ENCODE measurements at regions not wholly inside any gene's neighbourhood (a gene's known extent, or its start where the extent isn't known, plus 50 kb on each side); places are given as distances from the start of the nearest gene placed in this dataset.

DNA sequence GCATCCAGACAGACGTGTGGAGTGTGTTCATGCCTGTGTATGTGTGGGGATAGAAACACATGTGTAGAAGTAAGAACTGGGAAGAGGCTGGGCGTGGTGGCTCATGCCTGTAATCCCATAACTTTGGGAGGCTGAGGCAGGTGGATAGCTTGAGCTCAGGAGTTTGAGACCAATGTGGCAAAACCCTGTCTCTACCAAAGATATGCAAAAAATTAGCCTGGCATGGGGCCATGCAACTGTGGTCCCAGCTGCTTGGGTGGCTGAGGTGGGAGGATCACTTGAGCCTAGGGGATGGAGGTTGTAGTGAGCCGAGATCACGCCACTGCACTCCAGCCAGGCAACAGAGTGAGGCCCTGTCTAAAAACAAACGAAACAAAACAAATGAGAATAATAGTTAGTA lies 1166.6 kb downstream of the TBC1D22A start:
- no peaks in the 10 kb centered on the region for H4K20me1 ChIP-seq (ENCODE audit: control insufficient read depth, insufficient read depth, low read depth, low read length)
- H3K4me1 ChIP-seq (ENCODE audit: control insufficient read depth, low read length): peaks cover 57% of the 10 kb centered on the region
- peak overlapping the region; percentile 73 for H3K4me2 ChIP-seq (ENCODE audit: low read length)
- H3K79me2 ChIP-seq (ENCODE audit: control insufficient read depth, low read length): no peaks in the 10 kb centered on the region
- H3K27me3 ChIP-seq (ENCODE audit: control insufficient read depth, low read length): no peaks in the 10 kb centered on the region
- TF ChIP-seq, protein P1, sequence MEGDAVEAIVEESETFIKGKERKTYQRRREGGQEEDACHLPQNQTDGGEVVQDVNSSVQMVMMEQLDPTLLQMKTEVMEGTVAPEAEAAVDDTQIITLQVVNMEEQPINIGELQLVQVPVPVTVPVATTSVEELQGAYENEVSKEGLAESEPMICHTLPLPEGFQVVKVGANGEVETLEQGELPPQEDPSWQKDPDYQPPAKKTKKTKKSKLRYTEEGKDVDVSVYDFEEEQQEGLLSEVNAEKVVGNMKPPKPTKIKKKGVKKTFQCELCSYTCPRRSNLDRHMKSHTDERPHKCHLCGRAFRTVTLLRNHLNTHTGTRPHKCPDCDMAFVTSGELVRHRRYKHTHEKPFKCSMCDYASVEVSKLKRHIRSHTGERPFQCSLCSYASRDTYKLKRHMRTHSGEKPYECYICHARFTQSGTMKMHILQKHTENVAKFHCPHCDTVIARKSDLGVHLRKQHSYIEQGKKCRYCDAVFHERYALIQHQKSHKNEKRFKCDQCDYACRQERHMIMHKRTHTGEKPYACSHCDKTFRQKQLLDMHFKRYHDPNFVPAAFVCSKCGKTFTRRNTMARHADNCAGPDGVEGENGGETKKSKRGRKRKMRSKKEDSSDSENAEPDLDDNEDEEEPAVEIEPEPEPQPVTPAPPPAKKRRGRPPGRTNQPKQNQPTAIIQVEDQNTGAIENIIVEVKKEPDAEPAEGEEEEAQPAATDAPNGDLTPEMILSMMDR (IDR thresholded peaks at IDR 0.05; ENCODE audit: low read depth, low read length, poor library complexity, severe bottlenecking): no peak
- TF ChIP-seq EZH2phosphoT487 (IDR thresholded peaks at IDR 0.05; ENCODE audit: borderline replicate concordance, low read length): no peak
- peak overlapping the region; percentile 98 for H3K27ac ChIP-seq (ENCODE audit: low read depth, low read length)
- H3K4me3 ChIP-seq (ENCODE audit: low read length): peak overlapping the region; percentile 53
- H3K9me2 ChIP-seq (replicated peaks; ENCODE audit: control insufficient read depth, low read length): no peaks in the 10 kb centered on the region
- no peaks in the 10 kb centered on the region for H3K36me3 ChIP-seq (ENCODE audit: control insufficient read depth, low read length)
- peaks cover 4% of the 10 kb centered on the region; the same call in 1 of the 2 replicates for H3K9me3 ChIP-seq (ENCODE audit: control insufficient read depth, insufficient read depth, low read length)
- H3F3A ChIP-seq (ENCODE audit: control insufficient read depth, insufficient read depth): peaks cover 22% of the 10 kb centered on the region

DNA sequence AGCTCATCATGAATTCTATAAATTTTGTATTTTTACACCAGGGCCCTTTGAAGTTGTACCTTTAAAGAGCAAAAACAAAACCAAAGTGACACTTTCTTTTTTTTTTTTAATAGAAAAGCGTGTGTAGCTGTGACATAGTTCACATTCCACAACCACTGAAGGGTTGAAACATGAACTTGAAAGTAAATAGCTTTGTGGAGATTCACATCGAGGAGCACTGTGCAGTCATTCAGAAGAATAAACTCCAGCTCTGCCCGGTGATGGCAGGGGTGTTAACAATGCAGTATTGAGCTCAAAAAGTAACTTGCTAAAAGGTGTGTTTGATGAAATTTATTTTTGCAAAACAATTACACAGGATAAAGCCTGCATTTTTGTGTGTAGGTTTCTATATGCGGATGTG lies 1166.2 kb downstream of the TBC1D22A start:
- no peaks in the 10 kb centered on the region for H3K36me3 ChIP-seq (ENCODE audit: control insufficient read depth, low read length)
- peaks cover 4% of the 10 kb centered on the region; the same call in 1 of the 2 replicates for H3K9me3 ChIP-seq (ENCODE audit: control insufficient read depth, insufficient read depth, low read length)
- no peak for TF ChIP-seq EZH2phosphoT487 (IDR thresholded peaks at IDR 0.05; ENCODE audit: borderline replicate concordance, low read length)
- peak overlapping the region; percentile 68 for H3K4me3 ChIP-seq (ENCODE audit: low read length)
- H3K79me2 ChIP-seq (ENCODE audit: control insufficient read depth, low read length): no peaks in the 10 kb centered on the region
- H3K4me2 ChIP-seq (ENCODE audit: low read length): peak overlapping the region; percentile 73
- H3K27ac ChIP-seq (ENCODE audit: low read depth, low read length): peak overlapping the region; percentile 98
- peaks cover 22% of the 10 kb centered on the region for H3F3A ChIP-seq (ENCODE audit: control insufficient read depth, insufficient read depth)
- no peaks in the 10 kb centered on the region for H4K20me1 ChIP-seq (ENCODE audit: control insufficient read depth, insufficient read depth, low read depth, low read length)
- H3K27me3 ChIP-seq (ENCODE audit: control insufficient read depth, low read length): no peaks in the 10 kb centered on the region
- H3K9me2 ChIP-seq (replicated peaks; ENCODE audit: control insufficient read depth, low read length): no peaks in the 10 kb centered on the region
- H3K4me1 ChIP-seq (ENCODE audit: control insufficient read depth, low read length): peaks cover 61% of the 10 kb centered on the region

DNA sequence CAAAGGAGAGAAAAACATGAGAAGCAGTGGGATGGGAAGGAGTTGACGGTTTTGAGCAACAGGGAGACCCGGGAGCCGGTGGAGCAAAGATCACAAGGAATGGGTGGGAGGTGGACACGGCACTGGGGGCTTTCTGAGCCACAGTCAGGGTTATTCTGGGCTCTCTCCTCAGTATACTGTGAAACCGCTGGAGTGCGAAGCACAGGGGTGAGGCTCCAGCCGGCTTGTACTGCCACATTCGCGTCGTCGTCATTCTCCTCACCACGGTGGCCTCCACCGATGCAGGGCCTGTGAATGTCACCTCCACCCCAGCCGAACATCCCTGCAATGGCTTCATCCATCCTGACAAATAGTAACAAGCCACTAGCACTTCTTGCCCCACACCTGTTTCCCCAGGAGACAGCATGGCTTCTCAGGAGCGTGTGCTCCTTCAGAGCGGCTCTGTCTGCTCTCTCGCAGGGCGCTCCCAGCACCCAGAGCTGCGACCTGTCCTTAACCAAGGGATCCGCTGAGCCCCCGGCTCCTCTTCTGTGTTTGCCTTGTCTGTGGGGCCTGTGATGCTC lies 1165.3 kb downstream of the TBC1D22A start:
- no peaks in the 10 kb centered on the region for H3K9me2 ChIP-seq (replicated peaks; ENCODE audit: control insufficient read depth, low read length)
- H3K4me2 ChIP-seq (ENCODE audit: low read length): peak overlapping the region; percentile 73
- H3K79me2 ChIP-seq (ENCODE audit: control insufficient read depth, low read length): no peaks in the 10 kb centered on the region
- no peaks in the 10 kb centered on the region for H4K20me1 ChIP-seq (ENCODE audit: control insufficient read depth, insufficient read depth, low read depth, low read length)
- H3K4me3 ChIP-seq (ENCODE audit: low read length): peak overlapping the region; percentile 68
- H3K4me1 ChIP-seq (ENCODE audit: control insufficient read depth, low read length): peaks cover 62% of the 10 kb centered on the region
- TF ChIP-seq, protein P1 (IDR thresholded peaks at IDR 0.05; ENCODE audit: low read depth, low read length, poor library complexity, severe bottlenecking): no peak
- no peak for TF ChIP-seq EZH2phosphoT487 (IDR thresholded peaks at IDR 0.05; ENCODE audit: borderline replicate concordance, low read length)
- H3K9me3 ChIP-seq (ENCODE audit: control insufficient read depth, insufficient read depth, low read length): peaks cover 4% of the 10 kb centered on the region; the same call in 1 of the 2 replicates
- no peaks in the 10 kb centered on the region for H3K36me3 ChIP-seq (ENCODE audit: control insufficient read depth, low read length)
- H3K27ac ChIP-seq (ENCODE audit: low read depth, low read length): peak overlapping the region; percentile 98
- H3F3A ChIP-seq (ENCODE audit: control insufficient read depth, insufficient read depth): peaks cover 22% of the 10 kb centered on the region
- no peaks in the 10 kb centered on the region for H3K27me3 ChIP-seq (ENCODE audit: control insufficient read depth, low read length)

DNA sequence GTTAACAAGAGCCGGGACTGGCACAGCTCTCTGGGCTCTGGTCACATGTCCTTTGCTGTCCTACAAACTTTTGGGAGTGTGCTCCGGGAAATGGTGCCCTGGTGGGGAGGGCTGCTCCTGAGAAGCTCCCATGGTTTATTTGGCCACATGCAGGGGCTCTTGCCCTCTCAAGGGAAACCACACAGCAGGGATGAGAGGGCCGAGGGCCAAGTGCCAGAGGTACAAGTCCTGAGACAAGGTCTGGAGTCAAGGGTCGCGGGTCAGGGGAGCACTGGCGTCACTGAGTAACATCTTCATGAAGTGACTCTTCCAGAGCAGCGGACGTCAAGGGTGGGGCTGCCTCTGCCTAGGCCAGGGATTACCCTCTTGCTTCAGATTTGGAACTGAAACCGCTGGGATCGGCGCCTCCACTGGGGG lies 1160.6 kb downstream of the TBC1D22A start:
- peaks cover 13% of the 10 kb centered on the region for H3F3A ChIP-seq (ENCODE audit: control insufficient read depth, insufficient read depth)
- no peak overlapping the region for H3K4me3 ChIP-seq (ENCODE audit: low read length)
- no peak for TF ChIP-seq EZH2phosphoT487 (IDR thresholded peaks at IDR 0.05; ENCODE audit: borderline replicate concordance, low read length)
- TF ChIP-seq, protein P1 (IDR thresholded peaks at IDR 0.05; ENCODE audit: low read depth, low read length, poor library complexity, severe bottlenecking): no peak
- no peak overlapping the region for H3K4me2 ChIP-seq (ENCODE audit: low read length)
- H3K9me2 ChIP-seq (replicated peaks; ENCODE audit: control insufficient read depth, low read length): no peaks in the 10 kb centered on the region
- no peak overlapping the region for H3K27ac ChIP-seq (ENCODE audit: low read depth, low read length)
- no peaks in the 10 kb centered on the region for H3K79me2 ChIP-seq (ENCODE audit: control insufficient read depth, low read length)
- no peaks in the 10 kb centered on the region for H3K9me3 ChIP-seq (ENCODE audit: control insufficient read depth, insufficient read depth, low read length)
- no peaks in the 10 kb centered on the region for H3K27me3 ChIP-seq (ENCODE audit: control insufficient read depth, low read length)
- H4K20me1 ChIP-seq (ENCODE audit: control insufficient read depth, insufficient read depth, low read depth, low read length): no peaks in the 10 kb centered on the region
- peaks cover 66% of the 10 kb centered on the region for H3K4me1 ChIP-seq (ENCODE audit: control insufficient read depth, low read length)
- H3K36me3 ChIP-seq (ENCODE audit: control insufficient read depth, low read length): peaks cover 10% of the 10 kb centered on the region; the same call in 1 of the 2 replicates
